ENCODE measurements at regions not wholly inside any gene's neighbourhood (a gene's known extent, or its start where the extent isn't known, plus 50 kb on each side); places are given as distances from the start of the nearest gene placed in this dataset.

- no peaks in the 10 kb centered on the region for H3K79me2 ChIP-seq (ENCODE audit: insufficient read depth, low read length)
- H3K4me1 ChIP-seq (ENCODE audit: insufficient read depth, low read length), result no peaks in the 10 kb centered on the region
- DNase-seq, result no peak
- no peak overlapping the region for H3K4me3 ChIP-seq (ENCODE audit: low read depth in 1 of 2, low read length in 2 of 2)
- ATAC-seq (ENCODE audit: insufficient read depth, low read depth), result no peak
- H2AFZ ChIP-seq (ENCODE audit: low read depth, low read length), result no peak overlapping the region
- H4K20me1 ChIP-seq (ENCODE audit: insufficient read depth, low read length), result no peaks in the 10 kb centered on the region
- H3K36me3 ChIP-seq (ENCODE audit: insufficient read depth, low read length), result no peaks in the 10 kb centered on the region
- no peak overlapping the region for H3K9ac ChIP-seq (ENCODE audit: low read depth, low read length)
- no peak overlapping the region for H3K4me2 ChIP-seq (ENCODE audit: insufficient read depth, low read length)
- no peaks in the 10 kb centered on the region for H3K27me3 ChIP-seq (ENCODE audit: insufficient read depth, low read length, poor library complexity)
- H3K27ac ChIP-seq (ENCODE audit: low read length), result no peak overlapping the region
- H3K9me3 ChIP-seq (ENCODE audit: insufficient read depth, low read length, severe bottlenecking), result no peaks in the 10 kb centered on the region
- TF ChIP-seq CTCF (IDR thresholded peaks at IDR 0.05; ENCODE audit: borderline replicate concordance, extremely low read depth, low read length, poor library complexity, severe bottlenecking), result no peak
- TF ChIP-seq EZH2 (IDR thresholded peaks at IDR 0.05; ENCODE audit: borderline replicate concordance, low read depth, low read length, severe bottlenecking), result no peak
Observed at GRCh38 chr2:138414014-138414413, 87.6 kb upstream of the SPOPL start.

DNA sequence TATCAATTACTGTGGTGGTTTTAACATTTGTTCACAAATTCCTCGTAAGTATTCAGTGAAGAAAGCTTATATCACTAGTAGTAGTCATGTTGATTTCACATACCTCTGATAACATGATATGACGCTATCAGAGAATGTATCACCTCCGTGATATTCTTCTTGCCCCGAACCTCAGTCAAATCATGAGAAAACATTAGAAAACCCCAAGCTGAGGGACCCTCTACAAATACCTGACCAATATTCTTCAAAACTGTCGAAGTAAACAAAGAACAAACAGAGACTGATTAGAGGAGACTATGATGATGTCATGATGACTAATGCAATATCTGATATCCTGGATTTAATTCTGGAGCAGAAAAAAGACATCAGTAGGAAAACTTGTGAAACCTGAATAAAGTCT, 85.6 kb upstream of the SPOPL start:
- H3K4me2 ChIP-seq (ENCODE audit: insufficient read depth, low read length), result no peak overlapping the region
- H3K79me2 ChIP-seq (ENCODE audit: insufficient read depth, low read length), result no peaks in the 10 kb centered on the region
- no peak overlapping the region for H3K9ac ChIP-seq (ENCODE audit: low read depth, low read length)
- H3K27ac ChIP-seq (ENCODE audit: low read length), result no peak overlapping the region
- H3K4me3 ChIP-seq (ENCODE audit: low read depth in 1 of 2, low read length in 2 of 2), result no peak overlapping the region
- H2AFZ ChIP-seq (ENCODE audit: low read depth, low read length), result no peak overlapping the region
- no peaks in the 10 kb centered on the region for H3K27me3 ChIP-seq (ENCODE audit: insufficient read depth, low read length, poor library complexity)
- ATAC-seq (ENCODE audit: insufficient read depth, low read depth), result no peak
- DNase-seq, result no peak
- no peaks in the 10 kb centered on the region for H3K36me3 ChIP-seq (ENCODE audit: insufficient read depth, low read length)
- TF ChIP-seq EZH2 (IDR thresholded peaks at IDR 0.05; ENCODE audit: borderline replicate concordance, low read depth, low read length, severe bottlenecking) (no peak), CTCF (IDR thresholded peaks at IDR 0.05; ENCODE audit: borderline replicate concordance, extremely low read depth, low read length, poor library complexity, severe bottlenecking) (no peak)
- no peaks in the 10 kb centered on the region for H3K9me3 ChIP-seq (ENCODE audit: insufficient read depth, low read length, severe bottlenecking)
- no peaks in the 10 kb centered on the region for H4K20me1 ChIP-seq (ENCODE audit: insufficient read depth, low read length)
- H3K4me1 ChIP-seq (ENCODE audit: insufficient read depth, low read length), result no peaks in the 10 kb centered on the region

DNA sequence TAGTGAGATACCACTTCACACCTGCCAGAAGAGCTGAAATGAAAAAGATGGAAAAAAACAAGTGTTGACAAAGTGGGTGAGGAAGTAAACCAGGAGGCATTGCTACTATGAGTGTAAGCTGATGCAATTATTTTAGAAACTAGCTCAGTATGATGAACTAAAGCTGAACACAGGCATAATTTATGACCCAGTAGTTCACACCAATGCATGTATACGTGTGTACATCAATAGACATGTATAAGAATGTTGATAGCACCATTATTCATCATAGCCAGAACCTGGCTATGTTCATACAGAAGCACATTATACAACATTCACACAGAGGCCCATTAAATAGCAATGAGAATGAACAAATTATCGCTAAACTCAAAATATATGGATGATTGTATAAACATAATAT, 83.1 kb upstream of the SPOPL start:
- no peaks in the 10 kb centered on the region for H3K27me3 ChIP-seq (ENCODE audit: insufficient read depth, low read length, poor library complexity)
- ATAC-seq (ENCODE audit: insufficient read depth, low read depth) (no peak), DNase-seq (no peak)
- H3K4me2 ChIP-seq (ENCODE audit: insufficient read depth, low read length), result no peak overlapping the region
- H3K79me2 ChIP-seq (ENCODE audit: insufficient read depth, low read length), result no peaks in the 10 kb centered on the region
- H3K36me3 ChIP-seq (ENCODE audit: insufficient read depth, low read length), result no peaks in the 10 kb centered on the region
- H3K4me1 ChIP-seq (ENCODE audit: insufficient read depth, low read length), result no peaks in the 10 kb centered on the region
- H3K4me3 ChIP-seq (ENCODE audit: low read depth in 1 of 2, low read length in 2 of 2), result no peak overlapping the region
- TF ChIP-seq EZH2 (IDR thresholded peaks at IDR 0.05; ENCODE audit: borderline replicate concordance, low read depth, low read length, severe bottlenecking), result no peak
- no peak for TF ChIP-seq CTCF (IDR thresholded peaks at IDR 0.05; ENCODE audit: borderline replicate concordance, extremely low read depth, low read length, poor library complexity, severe bottlenecking)
- no peak overlapping the region for H2AFZ ChIP-seq (ENCODE audit: low read depth, low read length)
- no peak overlapping the region for H3K9ac ChIP-seq (ENCODE audit: low read depth, low read length)
- no peak overlapping the region for H3K27ac ChIP-seq (ENCODE audit: low read length)
- H3K9me3 ChIP-seq (ENCODE audit: insufficient read depth, low read length, severe bottlenecking), result no peaks in the 10 kb centered on the region
- no peaks in the 10 kb centered on the region for H4K20me1 ChIP-seq (ENCODE audit: insufficient read depth, low read length)
